ENCODE measurements at regions not wholly inside any gene's neighbourhood (a gene's known extent, or its start where the extent isn't known, plus 50 kb on each side); places are given as distances from the start of the nearest gene placed in this dataset.

- TF ChIP-seq CHD4 (IDR thresholded peaks at IDR 0.05; ENCODE audit: borderline replicate concordance, low read length) (no peak), TAF1 (CRISPR knock-in tag; IDR thresholded peaks at IDR 0.05) (no peak), PITX1 (CRISPR knock-in tag; IDR thresholded peaks at IDR 0.05) (no peak), MYPOP (CRISPR knock-in tag; IDR thresholded peaks at IDR 0.05) (no peak), NFYB (CRISPR knock-in tag; IDR thresholded peaks at IDR 0.05) (no peak), CREBL2 (CRISPR knock-in tag; IDR thresholded peaks at IDR 0.05; ENCODE audit: borderline replicate concordance) (no peak), MXD3 (CRISPR knock-in tag; IDR thresholded peaks at IDR 0.05) (no peak), ZNF296 (CRISPR knock-in tag; conservative IDR thresholded peaks at IDR 0.05) (no peak), BCLAF1 (IDR thresholded peaks at IDR 0.05) (no peak), ZNF75D (CRISPR knock-in tag; IDR thresholded peaks at IDR 0.05; ENCODE audit: borderline replicate concordance) (no peak)
- TF ChIP-seq, protein P1, sequence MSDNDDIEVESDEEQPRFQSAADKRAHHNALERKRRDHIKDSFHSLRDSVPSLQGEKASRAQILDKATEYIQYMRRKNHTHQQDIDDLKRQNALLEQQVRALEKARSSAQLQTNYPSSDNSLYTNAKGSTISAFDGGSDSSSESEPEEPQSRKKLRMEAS (IDR thresholded peaks at IDR 0.05): no peak
These were observed 60.2 kb upstream of the STX16 start for GRCh38 chr20:58590679-58591473.
